GM19351 (cell line): ENCODE measurements at regions not wholly inside any gene's neighbourhood (a gene's known extent, or its start where the extent isn't known, plus 50 kb on each side); places are given as distances from the start of the nearest gene placed in this dataset.

Source experiments
- ATAC-seq: cut with Tn5 transposase; IDR thresholded peaks from one replicate; pipeline ENCODE4 v1.9.1; 2021; ENCODE audit warnings: mild to moderate bottlenecking, moderate library complexity; ENCODE audit not compliant: unreplicated experiment

- no peak for ATAC-seq
These were observed 104.5 kb downstream of the PLXNA1 start for GRCh38 chr3:127087441-127087840.

- no peak for ATAC-seq
These were observed 104.2 kb upstream of the PRR23E start for GRCh38 chr3:127088511-127089351.

DNA sequence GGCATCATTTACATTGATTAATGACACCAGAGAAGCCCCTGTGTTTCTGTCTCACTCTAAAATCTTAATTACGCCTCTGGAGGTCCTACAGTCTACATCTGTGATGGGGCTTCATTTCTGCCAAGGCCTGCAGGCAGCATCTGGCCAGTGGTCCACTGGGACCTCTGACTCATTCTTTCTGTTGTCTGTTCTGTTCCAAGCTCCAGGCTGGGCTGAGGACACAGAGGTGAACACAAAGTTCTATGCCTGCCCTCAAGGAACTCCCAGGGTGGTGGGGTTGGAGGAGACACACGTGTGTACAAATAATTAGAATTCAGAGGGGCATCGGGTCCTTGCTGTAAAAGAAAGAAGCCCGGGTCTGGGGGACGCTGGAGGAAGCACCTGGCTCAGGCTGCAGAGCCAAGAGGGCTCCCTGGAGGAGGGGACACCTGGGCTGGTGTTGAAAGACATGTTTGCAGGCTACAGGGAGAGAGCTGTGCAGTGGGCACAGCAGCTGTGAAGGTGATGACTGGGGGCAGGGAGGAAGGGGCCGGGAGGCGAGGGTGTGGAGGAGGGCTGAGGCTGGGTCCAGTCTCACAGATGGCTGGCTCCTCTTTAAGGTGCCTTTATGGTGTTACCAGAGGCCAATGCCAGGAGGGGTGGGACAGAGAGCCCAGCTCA, 103.3 kb upstream of the PRR23E start:
- ATAC-seq: no peak

DNA sequence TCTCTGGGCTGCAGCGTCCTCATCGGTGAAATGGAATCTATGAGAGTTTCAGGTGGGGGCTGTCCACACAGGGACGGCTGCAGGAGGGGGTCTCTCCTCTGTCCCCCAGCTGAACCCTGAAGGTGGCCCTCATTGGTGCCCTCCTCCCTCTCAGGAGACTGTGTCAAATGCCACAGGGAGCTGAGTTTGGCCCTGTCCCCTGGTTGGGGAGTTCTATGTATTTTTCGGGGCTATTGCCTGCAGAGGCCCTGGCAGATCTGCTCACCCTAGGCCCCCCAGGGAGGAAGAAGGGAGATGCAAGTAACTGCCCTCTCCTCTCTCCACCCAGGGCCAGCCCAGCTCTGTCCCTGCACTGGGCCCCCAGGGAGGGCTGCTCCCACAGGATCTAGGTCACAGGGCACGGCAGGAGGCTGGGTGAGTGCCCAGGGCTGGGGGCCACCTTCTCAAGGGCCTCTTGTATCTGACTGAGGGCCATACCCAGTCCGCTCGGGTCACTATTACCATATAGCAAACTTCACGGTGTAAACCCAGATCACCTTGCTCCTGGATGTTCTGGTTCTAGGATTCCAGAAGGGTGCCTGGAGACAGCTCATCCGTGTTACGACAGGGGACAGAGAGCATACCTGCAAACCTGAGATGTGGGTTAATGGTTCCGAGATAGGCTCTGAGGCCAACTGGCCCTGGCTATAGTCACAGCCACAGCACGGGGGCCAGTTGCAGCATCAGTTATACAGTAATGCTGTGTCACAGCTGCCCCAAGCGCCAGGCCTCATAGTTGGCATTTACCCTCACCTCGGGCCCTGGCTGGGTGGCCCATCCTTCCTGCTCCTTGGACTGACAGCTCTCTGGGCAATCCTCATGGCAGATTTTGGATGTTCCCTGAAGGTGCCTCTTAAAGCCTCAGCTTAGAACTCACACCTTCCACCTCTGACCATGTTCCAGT, 102.4 kb upstream of the PRR23E start:
- ATAC-seq: no peak

DNA sequence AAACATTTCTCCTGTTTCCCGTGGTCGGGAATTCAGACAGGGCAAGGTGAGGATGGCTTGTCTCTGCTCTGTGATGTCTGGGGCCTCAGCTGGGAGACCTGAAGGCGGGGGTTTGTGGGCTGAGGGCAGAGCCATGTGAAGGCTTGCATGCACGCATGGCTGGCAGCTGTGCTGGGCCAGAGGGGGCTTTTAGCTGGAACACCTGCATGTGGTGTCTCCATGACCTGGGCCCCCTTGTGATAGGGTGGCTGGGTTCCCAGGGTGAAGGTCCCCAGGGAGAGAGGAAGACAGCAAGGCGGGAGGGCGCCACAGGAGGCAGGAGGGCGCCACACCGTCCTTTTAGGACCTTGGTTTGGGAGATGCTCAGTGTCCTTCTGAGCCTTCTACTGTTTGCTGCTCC, 101.6 kb upstream of the PRR23E start:
- no peak for ATAC-seq

- ATAC-seq: no peak
These were observed 100.6 kb upstream of the PRR23E start for GRCh38 chr3:127092368-127092767.

GRCh38 chr3:127092776-127093175, 100.2 kb upstream of the PRR23E start:
- no peak for ATAC-seq

- ATAC-seq: no peak
These were observed 99.6 kb upstream of the PRR23E start for GRCh38 chr3:127093312-127093711.

GRCh38 chr3:127095774-127096173, 97.2 kb upstream of the PRR23E start:
- no peak for ATAC-seq

DNA sequence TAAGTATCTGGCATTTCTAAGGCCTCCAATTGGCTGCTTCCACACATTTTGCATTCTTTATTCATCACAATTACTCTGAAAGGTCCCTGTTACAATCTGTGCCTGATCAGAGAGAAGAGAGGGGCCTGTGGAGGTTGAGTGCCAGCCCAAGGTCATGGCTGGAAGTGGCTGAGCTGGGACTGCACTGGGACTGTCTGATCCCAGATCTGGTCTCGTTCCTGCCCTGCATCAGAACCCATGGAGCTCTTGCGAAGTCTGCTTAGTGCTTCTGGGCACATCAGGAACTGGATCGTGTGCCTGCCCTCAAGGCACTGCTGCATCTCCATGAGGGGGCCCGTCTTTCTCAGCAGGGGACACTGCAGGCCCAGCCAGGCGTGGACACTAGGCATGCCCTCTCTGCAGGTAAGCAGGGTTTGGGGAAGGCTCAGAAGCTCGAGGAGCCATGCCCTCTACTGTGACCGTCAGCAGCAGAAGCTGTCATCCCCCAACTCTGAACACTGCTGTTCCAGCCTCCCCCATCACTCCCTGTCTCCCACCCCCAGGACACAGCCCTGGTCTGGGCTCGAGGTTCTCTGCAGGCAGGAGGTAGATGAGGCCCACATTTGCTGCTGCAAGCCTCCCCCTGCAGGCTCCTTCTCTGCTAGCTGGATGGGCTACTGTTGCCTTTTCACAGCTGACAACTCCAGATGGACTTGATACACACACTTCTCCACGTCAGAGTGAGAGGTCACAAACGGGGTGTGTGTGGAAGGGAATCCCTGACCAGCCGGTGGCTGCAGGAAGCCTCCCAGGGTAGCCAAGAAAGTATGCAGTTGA, 96.5 kb upstream of the PRR23E start:
- ATAC-seq: no peak

- no peak for ATAC-seq
These were observed 95.9 kb upstream of the PRR23E start for GRCh38 chr3:127097072-127097405.

DNA sequence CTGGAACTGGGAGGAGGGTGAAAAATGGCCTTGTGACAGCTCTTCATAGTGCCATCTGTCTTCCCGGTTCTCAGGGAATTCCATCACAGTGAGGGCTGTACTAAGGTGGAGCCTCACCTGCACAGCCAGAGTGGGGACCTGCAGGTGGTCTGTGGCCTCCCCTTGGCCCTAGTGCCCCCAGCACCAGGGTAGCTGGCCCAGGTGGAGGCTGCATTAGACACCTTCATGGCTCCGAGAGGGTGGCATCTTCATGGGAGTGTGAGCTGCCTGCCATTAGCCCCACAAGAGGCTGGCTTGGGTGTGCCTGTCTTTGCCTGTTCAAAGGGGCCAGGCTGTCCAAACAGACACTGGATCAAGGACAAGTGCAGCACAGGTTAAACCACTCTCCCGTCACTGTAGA, 95.5 kb upstream of the PRR23E start:
- ATAC-seq: no peak

DNA sequence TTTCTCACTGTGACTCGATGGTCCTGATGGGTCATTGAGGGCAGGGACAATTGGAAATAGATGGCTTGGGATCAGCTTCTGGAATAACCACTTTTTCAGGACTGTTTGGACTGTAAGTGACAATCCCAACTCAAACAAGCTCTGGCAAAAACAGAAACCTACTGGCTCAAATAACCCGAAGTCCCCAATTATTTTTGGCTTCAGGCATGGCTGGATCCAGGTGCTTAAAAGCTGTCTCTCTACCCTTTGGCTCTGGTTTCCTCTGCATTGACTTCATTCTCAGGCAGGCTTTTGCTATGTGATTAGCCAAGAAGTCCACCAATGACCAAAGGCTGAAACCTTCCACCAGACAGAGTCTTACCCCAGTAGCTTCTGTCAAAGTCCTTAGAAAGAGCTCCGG, 92.9 kb upstream of the PRR23E start:
- ATAC-seq: no peak

DNA sequence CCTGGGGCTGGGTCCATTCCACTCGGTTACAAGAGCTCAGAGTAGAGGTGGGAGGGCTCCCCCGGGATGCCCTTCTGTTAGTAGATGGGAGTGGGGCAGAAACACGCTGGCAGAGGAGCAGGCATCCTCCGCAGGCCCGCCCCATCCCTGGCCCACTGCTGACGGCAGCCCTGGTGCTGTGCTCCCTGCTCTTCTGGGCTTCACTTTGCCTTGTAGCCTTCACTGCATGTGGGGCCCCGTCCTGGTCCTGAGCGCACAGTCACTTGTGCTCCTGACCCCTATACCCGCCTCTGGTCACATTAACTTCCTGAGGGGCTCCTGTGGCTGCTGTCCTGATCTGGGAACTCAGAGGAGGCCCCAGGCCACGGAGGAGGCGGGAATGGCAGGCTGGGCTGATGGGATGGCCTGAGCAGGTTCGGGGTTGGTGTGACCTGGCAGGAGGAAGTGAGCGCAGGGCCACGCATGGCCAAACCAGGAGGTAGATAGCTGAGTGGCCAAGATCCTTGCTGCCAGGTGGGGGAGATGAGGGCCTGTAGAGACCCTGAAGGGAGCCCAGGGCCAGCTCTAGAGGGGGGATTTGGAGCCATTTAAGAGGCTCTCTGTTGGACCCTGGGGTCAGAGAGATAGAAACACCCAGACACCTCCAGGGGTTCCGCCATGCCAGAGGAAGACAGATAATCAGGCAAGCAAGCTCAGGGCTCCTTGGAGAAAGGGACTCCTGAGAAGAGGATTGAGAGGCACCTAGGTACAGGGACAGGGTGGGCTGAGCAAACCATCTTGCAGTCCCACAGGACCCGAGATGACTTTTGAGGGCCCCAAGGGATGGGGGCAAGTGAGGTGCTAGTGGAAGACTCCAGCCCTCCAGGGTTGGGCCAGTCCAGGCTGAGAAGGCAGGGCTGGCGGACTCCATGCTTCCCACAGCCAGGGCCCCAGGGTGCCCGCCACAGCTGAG, 92.2 kb upstream of the PRR23E start:
- no peak for ATAC-seq

GRCh38 chr3:127101411-127102187, 91.3 kb upstream of the PRR23E start:
- ATAC-seq: no peak

GRCh38 chr3:127102188-127102520, 90.8 kb upstream of the PRR23E start:
- no peak for ATAC-seq

- no peak for ATAC-seq
These were observed 90.3 kb upstream of the PRR23E start for GRCh38 chr3:127102587-127102986.

- no peak for ATAC-seq
These were observed 89.9 kb upstream of the PRR23E start for GRCh38 chr3:127103080-127103479.

- ATAC-seq: no peak
These were observed 88.3 kb upstream of the PRR23E start for GRCh38 chr3:127104586-127104985.
